ENCODE measurements at regions not wholly inside any gene's neighbourhood (a gene's known extent, or its start where the extent isn't known, plus 50 kb on each side); places are given as distances from the start of the nearest gene placed in this dataset.

- Mint-ChIP-seq H3K27me3 (ENCODE audit: low read depth, unreplicated experiment) (no peaks in the 10 kb centered on the region), H3K36me3 (ENCODE audit: low read depth, unreplicated experiment) (no peaks in the 10 kb centered on the region), H3K27ac (ENCODE audit: unreplicated experiment) (no peak overlapping the region), H3K4me3 (ENCODE audit: unreplicated experiment) (no peak overlapping the region), H3K4me1 (ENCODE audit: low read depth, unreplicated experiment) (no peaks in the 10 kb centered on the region), H3K9me3 (ENCODE audit: unreplicated experiment) (no peaks in the 10 kb centered on the region)
- Histone ChIP-seq H3K27ac (ENCODE audit: low read depth, low read length) (no peak overlapping the region), H3K9ac (ENCODE audit: low read length) (no peak overlapping the region), H3K4me3 (ENCODE audit: insufficient read depth, low read depth, low read length) (no peak overlapping the region), H3K79me2 (ENCODE audit: insufficient read depth, low read length) (no peaks in the 10 kb centered on the region), H3K36me3 (ENCODE audit: insufficient read depth, low read length) (no peaks in the 10 kb centered on the region), H3K27me3 (ENCODE audit: insufficient read depth, low read length) (no peaks in the 10 kb centered on the region), H3K4me2 (ENCODE audit: low read length) (no peak overlapping the region), H4K20me1 (ENCODE audit: insufficient read depth, low read length) (no peaks in the 10 kb centered on the region), H3K9me3 (ENCODE audit: insufficient read depth, low read depth, low read length) (peaks cover 3% of the 10 kb centered on the region), H2AFZ (ENCODE audit: low read depth, low read length) (no peak overlapping the region), H3K4me1 (ENCODE audit: insufficient read depth, low read length) (no peaks in the 10 kb centered on the region)
- FAIRE-seq (no peak), DNase-seq (ENCODE audit: low read depth) (no peak)
- TF ChIP-seq EZH2 (IDR thresholded peaks at IDR 0.05; ENCODE audit: insufficient read depth, low read length), result no peak
These were observed 353.7 kb upstream of the CHRM2 start for GRCh38 chr7:136514776-136515175.

DNA sequence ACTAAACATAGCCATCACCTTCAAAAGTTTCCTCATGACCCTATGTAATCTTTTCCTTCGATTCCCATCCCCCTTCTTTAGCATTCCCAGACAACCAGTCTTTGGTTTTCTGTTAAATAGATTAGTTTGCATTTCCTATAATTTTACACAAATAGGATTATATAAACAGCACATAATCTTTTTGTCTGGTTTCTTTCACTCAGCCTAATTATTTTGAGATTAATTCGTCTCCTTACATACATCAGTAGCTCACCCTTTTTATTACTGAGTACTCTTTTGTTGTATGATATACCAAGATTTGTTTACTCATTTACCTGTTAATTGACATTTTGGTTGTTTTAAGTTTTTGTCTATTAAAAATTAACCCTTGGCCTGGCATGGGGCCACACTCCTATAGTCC, 354.7 kb upstream of the CHRM2 start:
- Mint-ChIP-seq H3K36me3 (ENCODE audit: low read depth, unreplicated experiment) (no peaks in the 10 kb centered on the region), H3K9me3 (ENCODE audit: unreplicated experiment) (peaks cover 3% of the 10 kb centered on the region), H3K27me3 (ENCODE audit: low read depth, unreplicated experiment) (no peaks in the 10 kb centered on the region), H3K4me3 (ENCODE audit: unreplicated experiment) (no peak overlapping the region), H3K27ac (ENCODE audit: unreplicated experiment) (no peak overlapping the region), H3K4me1 (ENCODE audit: low read depth, unreplicated experiment) (no peaks in the 10 kb centered on the region)
- no peaks in the 10 kb centered on the region for H3K79me2 ChIP-seq (ENCODE audit: insufficient read depth, low read length)
- FAIRE-seq, result no peak
- H3K4me1 ChIP-seq (ENCODE audit: insufficient read depth, low read length), result no peaks in the 10 kb centered on the region
- no peaks in the 10 kb centered on the region for H3K36me3 ChIP-seq (ENCODE audit: insufficient read depth, low read length)
- no peak overlapping the region for H2AFZ ChIP-seq (ENCODE audit: low read depth, low read length)
- H3K27me3 ChIP-seq (ENCODE audit: insufficient read depth, low read length), result no peaks in the 10 kb centered on the region
- H3K4me2 ChIP-seq (ENCODE audit: low read length), result no peak overlapping the region
- no peak overlapping the region for H3K4me3 ChIP-seq (ENCODE audit: insufficient read depth, low read depth, low read length)
- no peaks in the 10 kb centered on the region for H4K20me1 ChIP-seq (ENCODE audit: insufficient read depth, low read length)
- peaks cover 5% of the 10 kb centered on the region for H3K9me3 ChIP-seq (ENCODE audit: insufficient read depth, low read depth, low read length)
- TF ChIP-seq CTCF (IDR thresholded peaks at IDR 0.05; ENCODE audit: insufficient read depth, low read depth, low read length), result no peak
- TF ChIP-seq EZH2 (IDR thresholded peaks at IDR 0.05; ENCODE audit: insufficient read depth, low read length), result no peak
- no peak overlapping the region for H3K27ac ChIP-seq (ENCODE audit: low read depth, low read length)
- DNase-seq (ENCODE audit: low read depth), result no peak
- H3K9ac ChIP-seq (ENCODE audit: low read length), result no peak overlapping the region

DNA sequence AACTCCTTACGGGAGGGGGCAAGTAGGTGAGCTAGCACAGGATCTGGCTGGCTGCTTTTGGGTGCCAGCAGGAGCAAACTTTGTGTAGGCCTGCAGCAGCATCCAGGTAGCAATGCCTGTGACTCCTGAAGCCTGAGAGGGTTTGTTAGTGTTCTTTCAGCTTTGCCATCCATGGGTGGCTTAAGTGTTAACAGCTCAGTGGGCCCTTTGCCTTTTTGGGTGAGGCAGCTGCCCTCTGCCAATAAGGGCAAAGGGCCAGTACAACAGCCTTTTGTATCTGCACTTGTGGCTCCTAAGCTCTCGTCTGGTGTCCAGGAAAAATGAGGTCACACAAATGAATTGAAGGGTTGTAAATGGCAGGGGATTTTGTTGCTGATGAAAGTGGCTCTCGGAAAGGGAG, 359.0 kb upstream of the CHRM2 start:
- H3K79me2 ChIP-seq (ENCODE audit: insufficient read depth, low read length), result no peaks in the 10 kb centered on the region
- no peaks in the 10 kb centered on the region for H3K36me3 Mint-ChIP-seq (ENCODE audit: low read depth, unreplicated experiment)
- no peaks in the 10 kb centered on the region for H3K27me3 ChIP-seq (ENCODE audit: insufficient read depth, low read length)
- no peaks in the 10 kb centered on the region for H3K4me1 Mint-ChIP-seq (ENCODE audit: low read depth, unreplicated experiment)
- H2AFZ ChIP-seq (ENCODE audit: low read depth, low read length), result no peak overlapping the region
- H3K9me3 ChIP-seq (ENCODE audit: insufficient read depth, low read depth, low read length), result peaks cover 5% of the 10 kb centered on the region
- H3K27ac ChIP-seq (ENCODE audit: low read depth, low read length), result no peak overlapping the region
- no peak overlapping the region for H3K4me2 ChIP-seq (ENCODE audit: low read length)
- TF ChIP-seq CTCF (IDR thresholded peaks at IDR 0.05; ENCODE audit: insufficient read depth, low read depth, low read length) (no peak), EZH2 (IDR thresholded peaks at IDR 0.05; ENCODE audit: insufficient read depth, low read length) (no peak)
- DNase-seq (ENCODE audit: low read depth) (no peak), FAIRE-seq (no peak)
- H3K4me3 Mint-ChIP-seq (ENCODE audit: unreplicated experiment), result no peak overlapping the region
- H3K27me3 Mint-ChIP-seq (ENCODE audit: low read depth, unreplicated experiment), result no peaks in the 10 kb centered on the region
- no peaks in the 10 kb centered on the region for H3K36me3 ChIP-seq (ENCODE audit: insufficient read depth, low read length)
- H4K20me1 ChIP-seq (ENCODE audit: insufficient read depth, low read length), result no peaks in the 10 kb centered on the region
- peaks cover 3% of the 10 kb centered on the region for H3K9me3 Mint-ChIP-seq (ENCODE audit: unreplicated experiment)
- no peak overlapping the region for H3K27ac Mint-ChIP-seq (ENCODE audit: unreplicated experiment)
- no peak overlapping the region for H3K4me3 ChIP-seq (ENCODE audit: insufficient read depth, low read depth, low read length)
- no peak overlapping the region for H3K9ac ChIP-seq (ENCODE audit: low read length)
- H3K4me1 ChIP-seq (ENCODE audit: insufficient read depth, low read length), result no peaks in the 10 kb centered on the region
